ENCODE measurements at regions not wholly inside any gene's neighbourhood (a gene's known extent, or its start where the extent isn't known, plus 50 kb on each side); places are given as distances from the start of the nearest gene placed in this dataset.

DNA sequence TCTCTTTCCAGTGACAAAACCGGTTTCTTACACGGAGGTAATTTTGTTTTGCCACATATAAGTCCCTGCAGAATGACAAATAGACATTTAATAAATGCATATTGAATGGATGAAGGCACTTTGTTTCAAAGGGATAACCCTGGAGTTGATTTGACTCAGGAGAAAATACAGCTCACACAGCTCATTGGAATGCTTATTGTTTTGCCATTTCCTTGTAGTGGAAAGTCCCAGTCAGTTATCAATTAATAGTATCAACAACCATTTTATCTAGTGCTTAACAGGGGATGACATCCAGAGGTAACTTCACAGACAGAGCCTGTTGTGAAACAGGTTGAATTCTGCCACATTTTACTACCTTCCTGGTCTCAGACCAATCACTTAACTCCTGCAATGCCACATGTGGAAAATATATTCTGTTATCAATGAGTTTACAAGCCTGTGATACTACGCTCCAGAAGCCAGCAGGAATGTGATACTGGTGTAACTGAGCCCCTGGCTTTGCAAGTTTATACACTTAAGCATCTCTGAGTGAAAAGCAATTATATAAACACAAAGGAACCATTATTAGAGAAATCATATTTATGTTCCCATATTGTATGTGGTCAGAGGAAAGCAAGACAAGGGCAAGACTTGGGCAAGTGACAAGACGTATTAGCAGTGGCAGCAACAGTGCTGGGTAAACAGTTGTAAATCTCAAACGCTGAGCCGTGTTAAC lies 123.1 kb upstream of the ANKRD55 start:
- DNase-seq (ENCODE audit: low read depth): peak; percentile 52
- TF ChIP-seq, protein P1, sequence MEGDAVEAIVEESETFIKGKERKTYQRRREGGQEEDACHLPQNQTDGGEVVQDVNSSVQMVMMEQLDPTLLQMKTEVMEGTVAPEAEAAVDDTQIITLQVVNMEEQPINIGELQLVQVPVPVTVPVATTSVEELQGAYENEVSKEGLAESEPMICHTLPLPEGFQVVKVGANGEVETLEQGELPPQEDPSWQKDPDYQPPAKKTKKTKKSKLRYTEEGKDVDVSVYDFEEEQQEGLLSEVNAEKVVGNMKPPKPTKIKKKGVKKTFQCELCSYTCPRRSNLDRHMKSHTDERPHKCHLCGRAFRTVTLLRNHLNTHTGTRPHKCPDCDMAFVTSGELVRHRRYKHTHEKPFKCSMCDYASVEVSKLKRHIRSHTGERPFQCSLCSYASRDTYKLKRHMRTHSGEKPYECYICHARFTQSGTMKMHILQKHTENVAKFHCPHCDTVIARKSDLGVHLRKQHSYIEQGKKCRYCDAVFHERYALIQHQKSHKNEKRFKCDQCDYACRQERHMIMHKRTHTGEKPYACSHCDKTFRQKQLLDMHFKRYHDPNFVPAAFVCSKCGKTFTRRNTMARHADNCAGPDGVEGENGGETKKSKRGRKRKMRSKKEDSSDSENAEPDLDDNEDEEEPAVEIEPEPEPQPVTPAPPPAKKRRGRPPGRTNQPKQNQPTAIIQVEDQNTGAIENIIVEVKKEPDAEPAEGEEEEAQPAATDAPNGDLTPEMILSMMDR (IDR thresholded peaks at IDR 0.05; ENCODE audit: insufficient read depth, low read depth, low read length, missing control alignments): no peak
- no peak overlapping the region for H3K4me3 ChIP-seq (ENCODE audit: low read length)

DNA sequence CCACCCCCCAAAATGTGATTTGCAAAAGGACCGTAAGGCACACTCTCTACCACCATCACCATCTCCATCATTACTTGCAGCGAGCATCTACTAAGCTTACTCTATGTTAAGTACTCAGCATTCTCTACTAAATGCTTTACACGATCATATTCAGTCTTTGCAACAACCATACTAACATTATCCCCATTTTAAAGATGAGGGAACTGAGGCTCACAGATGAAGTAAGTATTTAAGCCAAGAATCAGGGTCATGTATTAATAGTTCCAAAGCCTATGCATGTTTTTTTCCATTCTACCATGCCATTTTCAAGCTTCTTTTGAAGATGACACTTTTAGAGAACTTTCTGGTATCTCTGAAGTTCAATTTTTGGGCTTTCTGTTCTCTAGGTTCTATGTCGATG lies 121.7 kb upstream of the ANKRD55 start:
- TF ChIP-seq, protein P1 (IDR thresholded peaks at IDR 0.05; ENCODE audit: insufficient read depth, low read depth, low read length, missing control alignments): no peak
- no peak overlapping the region for H3K4me3 ChIP-seq (ENCODE audit: low read length)
- no peak for DNase-seq (ENCODE audit: low read depth)

DNA sequence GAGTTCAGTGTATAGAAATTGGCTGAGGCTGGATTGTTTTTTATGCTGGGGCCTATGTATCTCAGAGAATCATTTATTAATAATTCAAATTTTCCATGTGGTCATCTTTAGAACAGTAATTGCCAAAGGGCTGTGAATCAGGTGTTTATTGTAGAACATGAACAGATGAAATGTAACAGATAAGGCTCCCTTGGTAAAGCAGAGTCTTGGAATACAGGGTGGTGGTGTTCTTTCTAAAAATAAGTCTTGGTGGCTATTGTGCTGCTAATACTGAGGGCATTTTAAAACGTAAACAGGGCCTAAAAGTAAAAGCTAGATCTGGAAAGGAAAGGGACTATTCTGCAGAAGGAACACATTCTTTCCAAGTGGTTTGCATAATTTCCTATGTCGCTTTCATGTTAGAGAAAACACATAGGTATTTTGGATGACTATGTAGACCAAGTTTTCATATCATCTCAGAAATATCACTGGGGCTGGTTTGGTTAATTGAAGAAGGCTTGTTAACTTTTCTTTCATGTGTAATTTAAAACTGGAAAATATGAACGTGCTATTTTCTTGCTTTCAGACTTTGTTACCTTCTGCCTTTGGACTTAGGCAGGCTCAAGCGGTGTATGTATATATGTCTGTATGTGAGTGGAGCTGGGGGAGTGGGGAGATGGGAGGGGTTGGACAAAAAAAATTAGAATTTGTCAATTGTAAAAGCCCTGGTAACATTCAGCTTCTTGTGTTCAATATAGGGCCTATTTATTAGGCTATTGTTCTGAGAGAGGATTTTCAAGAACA lies 119.9 kb upstream of the ANKRD55 start:
- TF ChIP-seq, protein P1 (IDR thresholded peaks at IDR 0.05; ENCODE audit: insufficient read depth, low read depth, low read length, missing control alignments): no peak
- no peak overlapping the region for H3K4me3 ChIP-seq (ENCODE audit: low read length)
- no peak for DNase-seq (ENCODE audit: low read depth)

DNA sequence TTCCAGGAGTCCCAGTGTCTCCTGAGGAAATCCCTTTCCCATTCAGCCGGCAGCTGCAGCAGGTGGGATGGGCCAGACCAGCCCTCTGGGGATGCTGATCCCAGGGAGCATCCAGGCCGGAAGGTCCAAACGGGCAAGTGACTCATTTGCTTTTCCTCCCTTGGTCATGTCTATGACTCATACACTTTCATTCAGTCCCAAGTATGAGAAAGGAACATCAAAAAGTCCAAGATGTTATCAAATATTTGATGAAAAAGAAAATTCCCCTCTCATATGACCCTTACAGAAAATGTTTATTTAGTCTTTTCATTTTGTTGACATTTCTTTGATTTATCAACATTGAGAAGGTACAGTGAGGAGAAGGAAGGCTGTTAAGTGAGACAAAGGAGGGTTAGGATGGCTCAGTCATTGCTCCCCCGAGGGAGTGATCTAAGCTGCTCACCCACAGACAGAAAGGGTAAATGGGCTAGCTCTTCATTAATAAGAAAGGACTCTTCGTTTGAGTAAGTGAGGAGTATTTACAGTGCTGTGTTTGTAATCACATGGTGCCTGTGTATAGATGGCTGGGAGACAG lies 117.6 kb upstream of the ANKRD55 start:
- DNase-seq (ENCODE audit: low read depth): peak; percentile 75

DNA sequence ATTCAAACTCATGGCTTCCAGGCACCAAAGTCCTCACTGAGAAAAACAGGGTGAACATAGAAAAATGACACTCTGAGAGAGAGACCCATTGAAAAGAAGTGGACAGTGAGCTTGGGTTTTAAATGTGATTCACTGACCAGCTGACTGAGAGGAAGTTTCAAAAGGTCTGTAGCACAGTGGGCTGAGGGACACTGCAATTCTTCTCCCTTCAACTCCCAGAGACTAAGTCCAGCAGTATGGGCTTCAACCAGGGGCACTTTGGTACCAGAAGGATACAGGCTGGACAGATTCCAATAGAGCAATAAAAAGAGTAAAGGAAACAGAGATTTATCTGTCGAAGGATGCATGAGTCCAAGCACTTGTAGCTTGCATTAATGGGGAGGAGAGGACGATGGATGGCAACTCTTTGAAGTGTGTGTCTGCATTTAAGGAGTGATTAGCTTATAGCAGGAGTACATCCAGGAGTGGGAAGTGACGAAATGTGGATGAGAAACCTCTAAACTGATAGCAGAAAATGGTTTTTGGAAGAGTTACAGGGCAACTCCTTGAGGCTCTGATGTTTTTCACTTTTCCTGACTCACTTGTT lies 117.0 kb upstream of the ANKRD55 start:
- H3K4me3 ChIP-seq (ENCODE audit: low read length): no peak overlapping the region
- TF ChIP-seq, protein P1 (IDR thresholded peaks at IDR 0.05; ENCODE audit: insufficient read depth, low read depth, low read length, missing control alignments): no peak
- DNase-seq (ENCODE audit: low read depth): no peak

More for the DNA sequence above, 117.6 kb upstream of the ANKRD55 start:
- TF ChIP-seq, protein P1 (IDR thresholded peaks at IDR 0.05; ENCODE audit: insufficient read depth, low read depth, low read length, missing control alignments): no peak
- H3K4me3 ChIP-seq (ENCODE audit: low read length): no peak overlapping the region

DNA sequence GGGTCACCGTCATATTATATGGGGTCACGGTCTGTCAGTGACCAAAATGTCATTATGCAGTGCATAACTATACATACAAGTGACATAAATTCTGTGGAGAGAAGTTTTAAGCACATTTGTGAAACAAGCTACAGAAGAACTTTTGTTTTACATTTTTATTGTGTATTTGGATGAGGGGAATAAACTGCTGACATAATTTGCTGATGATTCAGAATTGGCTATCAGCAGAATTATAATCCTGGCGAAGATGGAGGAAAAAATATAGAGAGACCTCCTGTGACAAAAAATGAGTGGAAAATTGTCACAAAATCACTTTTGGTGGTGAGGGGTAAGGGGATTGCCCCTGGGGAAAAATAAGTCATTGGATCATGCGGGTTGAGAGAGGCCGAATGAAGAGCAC lies 116.3 kb upstream of the ANKRD55 start:
- no peak for DNase-seq (ENCODE audit: low read depth)
- no peak overlapping the region for H3K4me3 ChIP-seq (ENCODE audit: low read length)
- TF ChIP-seq, protein P1 (IDR thresholded peaks at IDR 0.05; ENCODE audit: insufficient read depth, low read depth, low read length, missing control alignments): no peak

All from epithelial cell of esophagus (primary cell).